GM18517 (cell line): ENCODE measurements at regions not wholly inside any gene's neighbourhood (a gene's known extent, or its start where the extent isn't known, plus 50 kb on each side); places are given as distances from the start of the nearest gene placed in this dataset.

Source experiments
- ATAC-seq: cut with Tn5 transposase; IDR thresholded peaks from one replicate; pipeline ENCODE4 v1.9.1; 2021; ENCODE audit warnings: mild to moderate bottlenecking, moderate library complexity; ENCODE audit not compliant: unreplicated experiment

DNA sequence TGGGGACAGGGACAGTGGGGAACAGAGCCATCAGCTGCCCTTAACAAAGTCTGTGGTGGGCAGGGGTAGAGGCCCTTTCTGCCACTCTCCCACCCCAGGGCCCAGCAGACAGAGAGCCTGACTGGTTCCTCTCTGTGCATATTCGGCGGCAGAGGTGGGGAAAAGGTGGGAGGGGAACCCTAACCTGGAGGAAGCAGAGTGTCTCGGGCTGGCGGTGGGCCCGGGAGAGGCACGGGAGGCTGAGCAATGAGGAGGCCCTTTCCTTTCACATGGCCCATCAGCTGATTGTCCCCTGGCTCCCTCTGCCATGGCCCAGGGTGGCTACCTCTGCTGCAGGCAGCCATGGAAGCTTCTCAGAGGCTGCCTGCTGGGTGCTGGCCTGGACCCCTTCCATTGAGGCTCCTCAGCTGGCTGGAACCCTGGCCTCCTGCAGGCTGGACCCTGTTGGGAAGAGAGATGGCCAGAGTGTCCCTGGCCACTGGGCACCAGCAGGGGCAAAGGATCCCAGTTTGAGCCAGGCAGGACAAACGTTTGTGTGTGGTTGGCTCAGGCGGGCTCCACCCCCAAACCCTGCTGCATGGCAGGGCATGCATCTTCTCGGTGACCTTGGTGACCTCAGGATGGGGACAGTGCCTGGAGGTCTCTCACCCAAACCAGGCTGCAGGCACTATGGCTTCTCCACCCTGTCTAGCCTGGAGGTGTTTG is 202.8 kb upstream of the ZNF536 start:
- ATAC-seq: no peak

- no peak for ATAC-seq
These were observed 202.1 kb upstream of the ZNF536 start for GRCh38 chr19:30170081-30170480.

GRCh38 chr19:30170495-30171137 is 201.6 kb upstream of the ZNF536 start:
- no peak for ATAC-seq

DNA sequence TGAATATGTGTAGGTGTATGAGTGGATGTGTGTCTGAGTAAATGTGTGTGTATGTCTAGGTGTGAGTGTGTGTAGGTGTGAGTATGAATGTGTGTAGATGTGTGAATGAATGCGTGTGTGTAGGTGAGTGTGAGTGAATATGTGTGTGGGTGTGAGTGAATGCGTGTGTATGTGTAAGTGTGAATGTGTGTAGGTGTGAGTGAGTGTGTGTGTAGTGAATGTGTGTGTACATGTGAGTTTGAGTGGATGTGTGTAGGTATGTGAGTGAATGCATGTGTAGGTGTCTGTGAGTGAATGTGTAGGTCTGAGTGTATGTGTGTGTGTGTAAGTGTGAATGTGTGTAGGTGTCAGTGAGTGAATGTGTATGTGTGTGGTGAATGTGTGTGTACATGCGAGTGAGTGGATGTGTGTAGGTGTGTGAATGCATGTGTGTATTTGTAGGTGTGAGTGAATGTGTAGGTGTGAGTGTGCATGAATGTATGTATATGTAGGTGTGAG is 201.0 kb upstream of the ZNF536 start:
- ATAC-seq: no peak

DNA sequence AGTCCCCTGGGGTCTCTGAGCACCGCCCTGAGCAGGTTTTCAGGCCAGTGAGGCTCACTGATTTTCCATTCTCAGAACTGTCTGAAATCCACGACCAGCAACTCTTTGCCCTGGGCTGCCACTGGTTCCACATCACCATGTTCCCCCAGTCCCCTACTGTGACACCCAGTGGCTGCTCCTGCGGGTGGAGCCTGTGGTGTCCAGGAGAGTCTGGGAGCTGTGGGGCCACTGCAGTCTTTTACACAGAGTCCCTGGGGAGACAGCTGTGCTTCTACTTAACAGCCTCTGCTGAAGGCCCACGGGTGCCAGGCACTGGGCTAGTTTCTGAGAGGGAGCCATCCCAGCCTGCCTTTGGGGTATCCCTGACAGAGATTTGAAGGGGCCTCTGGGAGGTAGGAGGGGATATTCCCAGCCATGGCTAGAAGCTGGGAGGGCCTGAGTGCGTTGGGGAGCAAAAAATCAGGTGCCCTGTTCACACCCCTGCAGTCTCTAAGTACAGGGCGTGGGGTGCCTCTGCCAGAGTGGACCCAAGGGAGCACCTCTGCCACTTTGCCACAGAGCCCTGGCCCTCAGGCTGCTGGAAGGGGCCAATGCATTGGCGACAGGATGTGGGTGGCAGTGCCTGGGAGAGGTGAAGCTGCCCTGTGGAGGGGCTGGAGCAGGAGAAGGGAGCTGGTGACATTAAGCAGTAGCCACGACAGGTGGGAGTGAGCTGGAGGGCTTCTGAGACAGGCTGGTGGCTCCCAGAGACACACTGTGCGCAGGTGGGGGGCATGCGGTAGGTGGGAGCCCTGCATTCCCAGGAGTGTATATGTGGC is 200.2 kb upstream of the ZNF536 start:
- ATAC-seq: no peak

- no peak for ATAC-seq
These were observed 199.5 kb upstream of the ZNF536 start for GRCh38 chr19:30172613-30173242.

GRCh38 chr19:30173593-30174356 is 198.4 kb upstream of the ZNF536 start:
- ATAC-seq: no peak

DNA sequence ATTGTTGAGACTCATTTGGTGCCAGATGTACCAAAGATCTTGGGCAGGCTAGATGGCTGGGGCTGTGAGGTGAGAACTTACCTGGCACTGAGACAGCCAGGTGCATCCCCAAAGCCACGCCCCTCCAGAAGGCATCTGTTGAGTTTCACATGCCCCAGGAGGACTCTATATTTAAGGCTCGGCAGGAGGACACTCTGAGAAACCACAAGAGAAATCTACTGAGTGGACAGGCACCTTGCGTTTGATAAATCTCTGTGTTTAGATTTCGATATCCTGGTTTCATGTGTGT is 197.9 kb upstream of the ZNF536 start:
- no peak for ATAC-seq

GRCh38 chr19:30174791-30175190 is 197.4 kb upstream of the ZNF536 start:
- no peak for ATAC-seq

DNA sequence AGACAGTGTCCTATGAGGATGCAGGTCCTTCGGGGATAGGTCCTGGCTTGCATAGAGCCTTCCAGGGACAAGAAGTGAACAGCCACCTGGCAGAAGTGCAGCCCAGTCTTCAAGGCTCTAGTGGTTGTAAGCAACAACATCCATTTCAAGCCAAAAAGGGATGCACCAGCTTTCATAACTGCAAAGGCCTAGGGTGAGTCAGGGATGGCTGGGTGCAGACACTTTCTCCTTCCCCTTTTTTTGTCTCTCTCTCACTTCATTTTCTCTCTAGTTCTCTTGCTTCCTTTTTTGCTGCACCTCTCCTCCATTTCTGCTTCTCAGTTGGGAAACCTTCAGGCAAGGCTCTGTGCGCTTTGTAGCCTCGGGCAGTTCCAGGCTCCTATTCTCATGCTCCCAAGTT is 196.2 kb upstream of the ZNF536 start:
- ATAC-seq: no peak

GRCh38 chr19:30178721-30179402 is 193.3 kb upstream of the ZNF536 start:
- no peak for ATAC-seq

GRCh38 chr19:30180691-30181090 is 191.5 kb upstream of the ZNF536 start:
- no peak for ATAC-seq

DNA sequence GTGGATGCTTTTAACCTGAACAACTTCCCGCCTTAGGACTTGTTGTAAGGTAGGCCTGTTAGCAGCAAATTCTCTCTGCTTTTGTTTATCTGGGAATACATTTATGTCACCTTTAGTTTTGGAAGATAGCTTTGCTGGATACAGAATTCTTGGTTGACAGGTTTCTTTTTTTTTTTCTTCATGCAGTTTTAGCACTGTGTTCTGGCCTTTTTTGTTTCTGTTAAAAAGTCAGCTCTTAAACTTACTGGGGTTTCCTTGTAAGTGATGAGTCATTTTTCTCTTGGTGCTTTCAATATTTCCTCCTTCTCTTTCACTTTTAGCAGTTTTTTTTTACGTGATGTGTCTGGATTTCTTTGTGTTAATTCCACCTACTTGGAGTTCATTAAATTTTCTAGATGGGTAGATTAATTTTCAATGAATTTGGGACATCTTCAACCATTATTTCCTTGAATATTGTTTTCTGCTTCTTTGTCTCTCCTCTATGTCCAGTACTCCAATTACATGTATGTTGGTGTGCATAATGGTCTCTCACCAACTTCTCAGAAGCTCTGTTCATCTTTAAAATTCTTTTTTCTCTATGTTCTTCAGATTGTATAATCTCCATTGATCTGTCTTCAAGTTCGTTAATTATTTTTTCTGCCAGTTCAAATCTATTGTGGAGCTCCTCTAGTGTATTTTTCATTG is 188.2 kb upstream of the ZNF536 start:
- ATAC-seq: no peak

DNA sequence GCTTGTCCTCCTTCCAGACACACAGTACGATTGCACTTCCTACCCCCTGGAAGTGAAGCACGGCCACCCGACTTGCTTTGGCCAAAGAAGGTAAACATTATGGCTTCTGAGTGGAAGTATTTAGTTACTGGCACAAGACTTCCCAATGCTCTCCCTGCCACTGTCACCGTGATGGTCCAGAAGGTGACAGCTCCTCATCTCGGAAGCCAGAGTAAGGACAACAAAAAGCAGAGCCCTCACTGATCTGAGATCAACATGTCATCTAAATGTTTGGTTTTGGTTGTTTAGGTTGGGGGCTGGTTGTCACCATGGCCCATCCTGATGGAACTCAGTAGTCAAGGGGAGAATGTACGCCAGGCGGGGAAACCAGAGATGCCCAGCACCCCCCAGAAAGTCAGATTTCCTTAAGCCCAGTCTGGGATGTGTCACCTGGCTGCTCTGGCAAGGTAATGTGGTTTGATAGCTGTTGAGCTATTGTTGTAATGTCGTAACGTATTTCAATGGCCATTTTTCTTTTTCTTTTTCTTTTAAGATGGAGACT is 170.1 kb upstream of the ZNF536 start:
- ATAC-seq: no peak

DNA sequence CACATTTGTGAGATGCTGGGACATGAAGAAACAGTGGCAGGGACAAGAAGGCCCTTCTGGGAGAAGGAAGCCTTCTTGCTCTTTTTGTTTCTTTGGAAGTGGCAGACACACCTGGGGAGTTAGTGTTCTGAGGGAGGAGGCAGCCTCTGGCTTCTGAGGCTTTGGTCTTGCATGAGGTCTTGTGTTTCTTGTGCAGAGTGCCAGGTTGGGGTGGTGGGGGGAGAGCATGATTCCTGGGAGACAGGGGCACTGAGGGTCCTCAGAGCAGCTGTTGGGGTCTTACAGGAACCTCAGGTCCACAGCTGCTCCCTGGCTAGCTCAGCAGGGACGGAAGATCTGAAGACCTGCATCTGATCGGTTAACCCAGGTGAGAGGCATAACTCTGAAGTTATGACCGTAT is 167.5 kb upstream of the ZNF536 start:
- no peak for ATAC-seq

- ATAC-seq: no peak
These were observed 166.0 kb upstream of the ZNF536 start for GRCh38 chr19:30206187-30206586.

- no peak for ATAC-seq
These were observed 164.8 kb upstream of the ZNF536 start for GRCh38 chr19:30207357-30207756.

GRCh38 chr19:30208436-30209060 is 163.6 kb upstream of the ZNF536 start:
- no peak for ATAC-seq
